CD4-positive, CD25-positive, alpha-beta regulatory T cell (primary cell): ENCODE measurements at regions not wholly inside any gene's neighbourhood (a gene's known extent, or its start where the extent isn't known, plus 50 kb on each side); places are given as distances from the start of the nearest gene placed in this dataset.

Source experiments
- ATAC-seq, 2 donors: fragments of 150-1000 bp; cut with Tn5 transposase; one replicate each; pipeline ENCODE4 v1.10.0; 2021; ENCODE audit warnings: low read depth in 2 of 2, moderate number of reproducible peaks in 2 of 2, moderate library complexity in 1 of 2
- DNase-seq, 3 donors: peaks; one replicate each; pipeline versions ENCODE4 v3.0.0 to v3.0.0-alpha.2; 2012 to 2022; ENCODE audit warnings: mixed read lengths in 1 of 3
- H3K27ac ChIP-seq: one replicate; pipeline ENCODE4 v1.7.0; 2013; ENCODE audit warnings: mild to moderate bottlenecking, low read length; ENCODE audit not compliant: insufficient read depth, poor library complexity, severe bottlenecking
- H3K27me3 ChIP-seq: one replicate; pipeline ENCODE4 v1.7.0; 2013; ENCODE audit warnings: low read length; ENCODE audit not compliant: control insufficient read depth, insufficient read depth
- H3K36me3 ChIP-seq: one replicate; pipeline ENCODE4 v1.7.0; 2013; ENCODE audit warnings: mild to moderate bottlenecking, low read length, moderate library complexity; ENCODE audit not compliant: control insufficient read depth, insufficient read depth
- H3K4me1 ChIP-seq: 2 replicates; pipeline ENCODE4 v1.7.0; 2013; ENCODE audit warnings: mild to moderate bottlenecking, low read length; ENCODE audit not compliant: insufficient read depth, control insufficient read depth, poor library complexity, severe bottlenecking
- H3K4me3 ChIP-seq: one replicate; pipeline ENCODE4 v1.7.0; 2013; ENCODE audit warnings: low read depth, mild to moderate bottlenecking, low read length, moderate library complexity
- H3K9me3 ChIP-seq, 2 experiments: 1 replicate in 1 of 2; 2 replicates in 1 of 2; pipeline ENCODE4 v1.7.0; 2013; ENCODE audit warnings: low read length in 2 of 2, mild to moderate bottlenecking in 1 of 2, moderate library complexity in 1 of 2; ENCODE audit not compliant: control insufficient read depth in 2 of 2
- H3K27ac Mint-ChIP-seq, 3 donors: one replicate each; pipeline ENCODE4 v1.8.0; 2020 to 2022; ENCODE audit warnings: mild to moderate bottlenecking in 3 of 3, mixed read lengths in 3 of 3, moderate library complexity in 2 of 3
- H3K27me3 Mint-ChIP-seq: one replicate; pipeline ENCODE4 v1.8.0; 2022; ENCODE audit warnings: mild to moderate bottlenecking, mixed read lengths
- H3K36me3 Mint-ChIP-seq: one replicate; pipeline ENCODE4 v1.8.0; 2020; ENCODE audit warnings: mixed read lengths
- H3K4me1 Mint-ChIP-seq, 4 donors: one replicate each; pipeline ENCODE4 v1.8.0; 2020 to 2022; ENCODE audit warnings: mixed read lengths in 4 of 4, mild to moderate bottlenecking in 1 of 4
- H3K4me3 Mint-ChIP-seq, 4 donors: one replicate each; pipeline ENCODE4 v1.8.0; 2020 to 2022; ENCODE audit warnings: mild to moderate bottlenecking in 4 of 4, mixed read lengths in 4 of 4, moderate library complexity in 3 of 4
- H3K9me3 Mint-ChIP-seq, 7 donors: one replicate each; pipeline ENCODE4 v1.8.0; 2020 to 2022; ENCODE audit warnings: mixed read lengths in 7 of 7, mild to moderate bottlenecking in 3 of 7, moderate library complexity in 2 of 7

DNA sequence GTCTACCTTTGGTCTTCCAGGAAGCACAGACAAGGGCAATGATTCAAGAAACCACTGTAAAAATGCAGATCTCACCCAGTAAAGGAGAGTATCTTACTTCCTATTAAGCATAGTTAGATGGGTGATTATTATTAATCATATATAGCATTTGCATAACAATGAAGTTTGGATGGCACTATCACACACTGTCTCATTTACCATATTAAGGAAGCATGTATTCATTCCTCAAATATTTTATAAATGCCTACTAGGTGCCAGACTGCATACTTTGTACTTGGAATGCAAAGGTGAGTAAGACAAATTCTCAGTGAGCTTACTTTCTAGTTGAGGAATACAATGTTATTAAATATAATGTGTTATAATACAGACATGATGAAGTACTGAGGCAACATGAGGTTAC is 53.9 kb upstream of the SKAP2 start:
- H3K36me3 ChIP-seq, result no peaks in the 10 kb centered on the region
- no peak overlapping the region for H3K4me3 ChIP-seq
- no peaks in the 10 kb centered on the region for H3K4me1 ChIP-seq
- H3K36me3 Mint-ChIP-seq, result no peaks in the 10 kb centered on the region
- H3K4me1 Mint-ChIP-seq, result no peaks in the 10 kb centered on the region
- no peak overlapping the region for H3K27ac ChIP-seq
- no peak overlapping the region for H3K4me3 Mint-ChIP-seq
- no peaks in the 10 kb centered on the region for H3K9me3 ChIP-seq
- no peak overlapping the region for H3K27ac Mint-ChIP-seq
- peaks cover 5% of the 10 kb centered on the region for H3K27me3 ChIP-seq
- H3K9me3 Mint-ChIP-seq, result no peaks in the 10 kb centered on the region
- DNase-seq (no peak), ATAC-seq (no peak)
- peaks cover 10% of the 10 kb centered on the region for H3K27me3 Mint-ChIP-seq

DNA sequence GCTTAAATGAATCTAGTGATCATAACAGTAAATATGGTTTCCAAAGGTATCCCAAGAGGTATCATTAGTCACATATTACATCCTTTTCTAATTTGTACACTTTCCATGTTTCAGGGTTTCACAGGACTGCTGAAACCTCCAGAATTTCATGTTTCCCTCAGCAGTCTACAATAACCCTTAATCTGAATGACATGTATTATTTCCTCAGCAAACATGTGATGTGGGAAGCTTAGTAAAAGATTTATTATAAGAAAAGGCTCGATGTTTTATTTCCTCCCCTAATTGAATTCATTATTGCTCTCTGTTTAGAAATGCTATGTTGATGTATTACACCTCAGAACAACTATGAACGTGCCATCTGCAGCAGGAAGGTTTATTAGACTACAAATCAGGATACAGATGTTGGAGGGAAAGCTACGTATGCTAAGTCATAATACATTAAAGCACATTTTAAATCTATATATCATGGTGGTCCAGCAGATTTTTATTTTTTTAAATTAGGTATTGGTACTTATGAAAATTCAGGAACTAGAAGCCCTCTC is 52.5 kb upstream of the SKAP2 start:
- no peak overlapping the region for H3K4me3 Mint-ChIP-seq
- H3K27ac Mint-ChIP-seq, result no peak overlapping the region
- DNase-seq, result no peak
- no peaks in the 10 kb centered on the region for H3K4me1 ChIP-seq
- peaks cover 5% of the 10 kb centered on the region for H3K27me3 ChIP-seq
- H3K36me3 ChIP-seq, result no peaks in the 10 kb centered on the region
- H3K4me3 ChIP-seq, result no peak overlapping the region
- no peaks in the 10 kb centered on the region for H3K36me3 Mint-ChIP-seq
- no peak overlapping the region for H3K27ac ChIP-seq
- H3K9me3 Mint-ChIP-seq, result no peaks in the 10 kb centered on the region
- H3K4me1 Mint-ChIP-seq, result no peaks in the 10 kb centered on the region
- no peaks in the 10 kb centered on the region for H3K9me3 ChIP-seq
- ATAC-seq, result no peak
- H3K27me3 Mint-ChIP-seq, result peaks cover 13% of the 10 kb centered on the region

DNA sequence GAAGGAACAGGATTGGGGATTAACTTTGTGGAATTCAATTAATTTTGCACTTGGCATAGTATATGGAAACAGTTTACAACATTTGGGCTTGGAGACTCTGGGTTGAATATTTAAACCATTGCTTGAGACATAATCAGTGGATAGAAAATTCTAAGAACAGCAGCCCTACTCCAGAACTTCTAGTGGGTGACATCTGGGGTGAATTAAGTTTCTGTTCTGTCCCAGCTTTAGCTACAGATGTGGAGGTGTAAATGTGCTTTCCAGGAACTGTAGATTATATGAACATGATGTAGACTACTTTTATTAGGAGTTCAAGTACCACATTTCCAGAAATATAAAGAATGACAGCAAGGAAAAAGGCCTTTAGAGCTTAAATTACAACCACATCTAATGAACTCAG is 51.9 kb upstream of the SKAP2 start:
- ATAC-seq (no peak), DNase-seq (no peak)
- Mint-ChIP-seq H3K4me3 (no peak overlapping the region), H3K27me3 (peaks cover 13% of the 10 kb centered on the region), H3K9me3 (no peaks in the 10 kb centered on the region), H3K36me3 (no peaks in the 10 kb centered on the region), H3K4me1 (no peaks in the 10 kb centered on the region), H3K27ac (no peak overlapping the region)
- Histone ChIP-seq H3K4me1 (no peaks in the 10 kb centered on the region), H3K27me3 (peaks cover 5% of the 10 kb centered on the region), H3K27ac (no peak overlapping the region), H3K9me3 (no peaks in the 10 kb centered on the region), H3K4me3 (no peak overlapping the region), H3K36me3 (no peaks in the 10 kb centered on the region)
